ENCODE measurements at regions not wholly inside any gene's neighbourhood (a gene's known extent, or its start where the extent isn't known, plus 50 kb on each side); places are given as distances from the start of the nearest gene placed in this dataset.
A peak's percentile ranks its signal among the peaks of the same experiment; 100 is the strongest.
"Not testable (repeated sequence)": the region's sequence is repeated elsewhere in the genome, so short reads cannot be mapped to it uniquely, and the experiment has no call there.

- DNase-seq: no peak
Measured at GRCh38 chr15:91356083-91356482, 256.0 kb downstream of the SV2B start.

- no peak for DNase-seq
Measured at GRCh38 chr15:91357011-91357410, 257.0 kb downstream of the SV2B start.

DNA sequence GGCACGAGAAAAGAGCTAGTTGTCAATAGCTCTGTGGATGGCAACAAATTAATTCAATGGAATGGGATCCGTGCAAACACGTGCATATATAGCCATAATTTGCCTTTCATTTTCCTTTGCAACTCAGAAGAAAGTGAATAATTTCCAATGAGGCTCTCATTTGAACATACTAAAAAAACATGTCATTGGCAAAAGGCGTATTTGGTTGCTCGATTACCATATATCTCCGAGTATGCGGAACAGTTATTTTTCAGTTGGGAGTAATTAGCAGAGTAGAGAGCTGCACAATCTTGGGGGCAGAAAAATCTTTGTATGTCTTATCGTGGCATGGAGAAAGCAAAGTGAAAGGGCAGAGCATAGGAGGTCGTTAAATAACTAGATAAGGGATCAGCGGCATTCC lies 257.4 kb downstream of the SV2B start:
- no peak for DNase-seq

GRCh38 chr15:91358405-91358804 lies 258.3 kb downstream of the SV2B start:
- no peak for DNase-seq

GRCh38 chr15:91361696-91362095 lies 261.6 kb downstream of the SV2B start:
- DNase-seq: not testable (repeated sequence)

GRCh38 chr15:91366111-91366510 lies 266.1 kb downstream of the SV2B start:
- DNase-seq: no peak

DNA sequence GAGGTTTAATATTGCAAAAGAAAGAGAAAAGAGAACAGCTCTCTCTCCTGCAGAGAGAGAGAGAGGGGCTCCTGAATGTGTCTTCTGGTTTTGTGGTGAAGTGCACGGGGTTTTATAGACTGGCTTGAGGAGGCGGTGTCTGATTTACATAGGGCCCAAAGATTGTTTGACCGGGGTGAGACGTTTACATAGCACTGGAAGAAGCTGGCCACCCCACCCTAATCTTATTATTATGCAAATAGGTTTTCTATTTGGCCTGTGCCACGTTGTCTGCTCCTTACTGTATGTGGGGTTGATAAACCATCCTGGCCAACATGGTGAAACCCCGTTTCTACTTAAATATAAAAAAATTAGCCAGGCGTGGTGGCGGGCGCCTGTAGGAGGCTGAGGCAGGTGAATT lies 268.6 kb downstream of the SV2B start:
- no peak for DNase-seq

- no peak for DNase-seq
Measured at GRCh38 chr15:91369823-91370222, 269.8 kb downstream of the SV2B start.

DNA sequence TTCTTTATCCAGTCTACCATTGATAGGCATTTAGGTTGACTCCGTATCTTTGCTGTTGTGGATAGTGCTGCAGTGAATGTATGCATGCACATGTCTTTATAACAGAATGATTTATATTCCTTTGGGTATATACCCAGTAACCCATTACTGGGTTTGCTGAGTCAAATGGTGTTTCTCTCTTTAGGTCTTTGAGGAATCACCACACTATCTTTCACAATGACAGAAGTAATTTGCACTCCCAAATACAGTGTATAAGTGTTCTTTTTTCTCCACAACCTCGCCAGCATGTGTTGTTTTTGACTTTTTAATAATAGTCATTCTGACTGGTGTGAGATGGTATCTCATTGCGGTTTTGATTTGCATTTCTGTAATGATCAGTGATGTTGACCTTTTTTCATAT lies 271.3 kb downstream of the SV2B start:
- DNase-seq: not testable (repeated sequence)

DNA sequence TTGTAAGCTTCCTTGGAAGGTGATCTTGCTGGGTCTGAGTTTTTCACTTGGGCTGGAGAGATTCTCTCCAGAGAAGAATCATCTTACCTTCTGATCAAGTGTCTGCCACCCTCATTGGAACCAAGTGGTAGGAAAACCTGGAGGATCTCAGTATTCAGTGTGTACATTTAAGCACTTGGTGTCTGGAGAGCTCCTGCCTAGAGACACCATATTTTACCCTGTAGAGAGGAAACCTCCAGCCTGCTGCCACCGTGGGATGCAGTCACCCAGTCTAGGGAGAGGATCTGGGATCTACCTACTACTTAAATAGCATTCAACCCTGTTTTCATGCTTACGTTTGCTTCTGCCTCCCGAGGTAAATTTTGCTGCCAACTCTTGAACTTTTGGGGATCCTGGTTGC lies 274.3 kb downstream of the SV2B start:
- no peak for DNase-seq

GRCh38 chr15:91376038-91376437 lies 276.0 kb downstream of the SV2B start:
- no peak for DNase-seq

DNA sequence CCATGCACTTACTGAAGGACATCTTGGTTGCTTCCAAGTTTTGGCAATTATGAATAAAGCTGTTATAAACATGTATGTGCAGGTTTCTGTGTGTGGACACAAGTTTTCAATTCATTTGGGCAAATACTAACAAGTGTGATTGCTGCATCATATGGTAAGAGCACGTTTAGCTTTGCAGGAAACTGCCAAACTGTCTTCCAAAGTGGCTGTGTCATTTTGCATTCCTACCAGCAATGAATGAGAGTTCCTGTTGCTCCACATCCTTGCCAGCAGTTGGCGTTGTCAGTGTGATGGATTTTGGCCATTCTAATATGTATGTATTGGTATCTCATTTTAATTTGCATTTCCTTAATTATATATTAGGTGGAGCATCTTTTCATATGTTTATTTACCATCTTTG lies 280.1 kb downstream of the SV2B start:
- no peak for DNase-seq

DNA sequence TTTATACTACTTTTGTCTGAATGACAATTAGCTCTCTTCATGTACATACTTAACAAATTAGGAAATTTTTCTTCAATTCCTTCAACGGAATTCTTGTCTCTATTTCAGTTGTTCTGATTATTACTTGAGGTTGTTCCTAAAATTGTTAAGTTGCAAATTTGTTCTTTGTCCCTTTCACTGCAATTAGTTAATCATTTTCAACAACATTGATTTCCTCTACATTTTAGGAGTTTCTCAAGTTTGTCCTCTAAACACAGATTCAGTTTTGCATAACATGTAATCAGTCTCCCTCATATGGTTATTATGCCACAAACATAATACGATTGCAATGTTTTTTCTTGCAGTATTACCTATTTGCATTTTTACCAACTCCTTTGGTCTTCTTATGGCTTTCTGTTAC lies 283.5 kb downstream of the SV2B start:
- DNase-seq: no peak

DNA sequence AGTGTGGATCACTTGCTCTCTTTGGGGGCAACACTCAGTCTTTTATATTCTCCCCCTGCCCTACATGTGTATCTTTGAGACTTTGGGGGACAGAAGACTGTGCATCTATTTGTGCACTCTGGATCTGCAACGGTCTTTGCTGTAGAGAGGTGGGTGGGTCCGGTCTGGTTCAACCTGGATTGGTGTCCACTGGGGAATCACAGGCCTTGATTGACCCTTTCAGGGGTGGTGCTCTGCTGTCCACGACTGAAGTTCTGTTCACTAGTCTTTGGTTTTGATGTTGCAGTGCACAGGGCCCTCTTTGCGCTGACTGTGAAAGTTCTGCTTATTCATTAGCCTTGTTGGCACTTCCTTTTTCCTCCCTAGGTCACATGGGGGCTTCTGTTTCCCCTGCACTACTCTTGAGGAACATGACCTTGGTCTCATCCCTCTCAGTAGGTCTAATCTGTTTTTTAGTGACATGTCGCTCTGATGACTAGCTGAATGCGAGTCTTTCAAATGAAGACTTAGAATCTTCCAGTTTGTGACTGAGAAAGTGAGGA lies 284.2 kb downstream of the SV2B start:
- DNase-seq: no peak

- no peak for DNase-seq
Measured at GRCh38 chr15:91385311-91385710, 285.3 kb downstream of the SV2B start.

DNA sequence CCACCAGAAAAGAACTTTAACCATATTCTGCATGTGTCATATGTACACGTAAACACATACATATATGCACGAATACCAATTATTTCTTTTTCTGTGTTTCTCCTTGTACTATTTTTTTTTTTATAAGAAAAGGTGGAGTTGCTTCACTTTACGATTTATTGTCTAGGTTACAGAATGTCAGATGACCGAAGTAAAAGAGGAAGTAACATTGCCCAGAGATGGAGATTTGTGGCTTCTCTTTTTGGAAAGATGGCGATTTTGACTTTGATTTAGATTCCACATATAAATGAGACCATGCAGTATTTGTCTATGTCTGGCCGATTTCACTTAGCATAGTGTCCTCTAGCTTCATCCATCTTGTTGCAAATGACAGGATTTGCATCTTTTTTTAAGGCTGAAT lies 293.1 kb downstream of the SV2B start:
- no peak for DNase-seq

GRCh38 chr15:91400481-91400880 lies 300.4 kb downstream of the SV2B start:
- no peak for DNase-seq

DNA sequence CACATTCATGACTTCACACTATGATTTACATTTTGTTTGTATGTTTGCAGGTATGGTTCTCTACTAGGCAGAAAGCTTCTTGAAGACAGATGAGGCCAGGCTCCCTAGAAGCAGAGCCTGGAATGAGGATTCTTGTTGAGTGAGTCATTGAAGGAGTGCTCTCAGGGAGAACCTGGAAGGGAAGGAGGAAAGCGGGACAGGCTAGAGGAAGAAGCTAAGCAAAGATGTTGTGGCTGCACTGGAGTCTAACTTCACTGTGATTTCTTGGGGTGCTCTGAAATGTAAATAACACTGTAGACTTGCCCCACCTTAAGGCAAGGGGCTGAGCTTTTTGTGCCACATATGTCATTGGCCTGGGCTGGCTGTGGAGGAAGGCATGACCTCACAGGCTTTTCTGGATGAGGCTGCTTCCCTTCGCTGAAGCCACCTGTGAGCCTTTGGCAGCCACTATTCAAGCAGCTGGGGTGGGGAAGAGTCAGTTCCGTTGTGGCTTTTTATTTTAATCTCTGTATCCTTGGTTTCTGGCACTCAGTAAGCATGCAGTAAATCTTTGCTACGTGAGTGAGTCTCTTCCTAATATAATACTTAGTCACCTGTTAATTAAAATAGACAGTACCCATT lies 307.3 kb downstream of the SV2B start:
- peak; percentile 28 for DNase-seq

DNA sequence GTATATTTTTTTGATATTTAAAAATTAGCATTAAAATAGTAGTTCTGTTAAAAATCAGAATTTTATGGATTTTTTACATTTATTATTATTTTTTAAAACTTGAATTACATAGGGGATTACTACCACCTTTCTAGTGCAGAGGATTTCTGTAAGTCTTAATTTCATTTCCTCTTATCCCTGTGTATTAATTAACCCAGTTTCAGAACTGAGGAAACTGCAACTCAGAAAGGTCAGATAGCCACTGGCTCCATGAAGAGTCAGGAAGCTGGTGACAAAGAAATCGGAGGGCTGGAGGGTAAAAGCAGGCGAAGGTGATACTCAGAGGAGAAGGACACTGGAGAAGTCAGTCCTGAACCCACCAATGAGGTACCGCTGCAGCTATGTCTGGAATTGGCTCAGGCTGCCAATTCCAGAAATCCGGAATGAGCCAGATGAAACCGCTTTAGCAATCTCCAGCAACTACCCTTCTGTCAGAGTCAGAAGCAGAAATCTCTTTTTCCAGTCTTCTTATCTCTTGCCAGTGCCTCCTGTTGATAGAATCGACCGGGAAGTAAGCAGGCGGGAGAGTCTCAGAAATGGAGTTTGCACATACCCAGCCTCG lies 308.5 kb downstream of the SV2B start:
- no peak for DNase-seq

- no peak for DNase-seq
Measured at GRCh38 chr15:91409387-91409786, 309.3 kb downstream of the SV2B start.

- no peak for DNase-seq
Measured at GRCh38 chr15:91411586-91411985, 311.5 kb downstream of the SV2B start.

GRCh38 chr15:91412138-91412928 lies 312.3 kb downstream of the SV2B start:
- DNase-seq: no peak

DNA sequence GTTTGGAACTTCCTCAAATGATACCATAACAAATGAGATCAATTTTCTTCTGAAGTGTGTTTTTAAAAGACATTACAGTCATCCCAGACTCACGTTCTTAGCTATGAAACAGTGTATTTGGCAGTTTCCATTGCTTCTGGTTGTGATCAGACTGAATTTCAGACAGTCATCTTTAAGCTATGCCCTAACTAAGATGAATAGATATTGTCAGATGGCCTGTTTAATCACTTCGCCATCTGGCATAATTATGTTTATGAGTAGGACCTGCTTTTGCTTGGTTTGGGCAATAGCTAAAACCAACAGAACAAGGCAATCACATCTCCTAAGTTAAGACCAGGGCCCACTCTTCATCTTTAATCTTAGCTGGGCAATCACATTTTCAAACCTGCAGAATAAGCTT lies 313.1 kb downstream of the SV2B start:
- no peak for DNase-seq

GRCh38 chr15:91414124-91414523 lies 314.1 kb downstream of the SV2B start:
- no peak for DNase-seq

All from EL (cell line).